Chondrocyte (in vitro differentiated cells): ENCODE measurements at regions not wholly inside any gene's neighbourhood (a gene's known extent, or its start where the extent isn't known, plus 50 kb on each side); places are given as distances from the start of the nearest gene placed in this dataset.

Experiments
- DNase-seq: peaks from one replicate; pipeline ENCODE4 v3.0.0; 2021; ENCODE audit warnings: mixed read lengths, low spot score
- H3K27ac Mint-ChIP-seq: one replicate; pipeline ENCODE4 v1.8.0; 2021; ENCODE audit warnings: mild to moderate bottlenecking, moderate library complexity, mixed read lengths; ENCODE audit not compliant: unreplicated experiment
- H3K27me3 Mint-ChIP-seq: 2 replicates; pipeline ENCODE4 v1.8.0; 2021; ENCODE audit warnings: low read depth, mixed read lengths
- H3K36me3 Mint-ChIP-seq: 2 replicates; pipeline ENCODE4 v1.8.0; 2021; ENCODE audit warnings: low read depth, mixed read lengths
- H3K4me1 Mint-ChIP-seq: 2 replicates; pipeline ENCODE4 v1.8.0; 2021; ENCODE audit warnings: low read depth, mild to moderate bottlenecking, mixed read lengths
- H3K4me3 Mint-ChIP-seq: one replicate; pipeline ENCODE4 v1.8.0; 2021; ENCODE audit warnings: mild to moderate bottlenecking, moderate library complexity, mixed read lengths; ENCODE audit not compliant: unreplicated experiment
- H3K9me3 Mint-ChIP-seq: 2 replicates; pipeline ENCODE4 v1.8.0; 2021; ENCODE audit warnings: low read depth, mixed read lengths
- CTCF ChIP-seq: fragments of 200-600 bp; sonication (generic); IDR thresholded peaks from 2 replicates; pipeline ENCODE4 v1.5.0; 2021; ENCODE audit warnings: antibody characterized with exemption, mild to moderate bottlenecking, moderate library complexity

- no peak for TF ChIP-seq CTCF
Observed at GRCh38 chr4:163762741-163763140, 268.3 kb downstream of the TMA16 start.

GRCh38 chr4:163764569-163764968 lies 270.1 kb downstream of the TMA16 start:
- Mint-ChIP-seq H3K36me3 (no peaks in the 10 kb centered on the region), H3K4me1 (no peaks in the 10 kb centered on the region), H3K27me3 (peaks cover 13% of the 10 kb centered on the region), H3K27ac (no peak overlapping the region), H3K9me3 (no peaks in the 10 kb centered on the region), H3K4me3 (no peak overlapping the region)
- DNase-seq: no peak
- TF ChIP-seq CTCF: no peak

More at GRCh38 chr4:163762741-163763140, 268.3 kb downstream of the TMA16 start:
- DNase-seq: no peak
- Mint-ChIP-seq H3K4me3 (no peak overlapping the region), H3K27ac (no peak overlapping the region), H3K36me3 (no peaks in the 10 kb centered on the region), H3K9me3 (no peaks in the 10 kb centered on the region), H3K4me1 (no peaks in the 10 kb centered on the region), H3K27me3 (peaks cover 13% of the 10 kb centered on the region)

- no peak for TF ChIP-seq CTCF
- Mint-ChIP-seq H3K4me3 (no peak overlapping the region), H3K27ac (no peak overlapping the region), H3K27me3 (peaks cover 10% of the 10 kb centered on the region), H3K4me1 (no peaks in the 10 kb centered on the region), H3K9me3 (no peaks in the 10 kb centered on the region), H3K36me3 (no peaks in the 10 kb centered on the region)
- DNase-seq: no peak
Observed at GRCh38 chr4:163768014-163768413, 273.5 kb downstream of the TMA16 start.

- H3K36me3 Mint-ChIP-seq: no peaks in the 10 kb centered on the region
- H3K27me3 Mint-ChIP-seq: peaks cover 16% of the 10 kb centered on the region
- H3K9me3 Mint-ChIP-seq: no peaks in the 10 kb centered on the region
- H3K27ac Mint-ChIP-seq: no peak overlapping the region
- no peak for DNase-seq
- no peak for TF ChIP-seq CTCF
- H3K4me1 Mint-ChIP-seq: no peaks in the 10 kb centered on the region
- no peak overlapping the region for H3K4me3 Mint-ChIP-seq
Observed at GRCh38 chr4:163772238-163772637, 277.7 kb downstream of the TMA16 start.

GRCh38 chr4:163773940-163774339 lies 279.4 kb downstream of the TMA16 start:
- no peak for DNase-seq
- Mint-ChIP-seq H3K4me3 (no peak overlapping the region), H3K4me1 (no peaks in the 10 kb centered on the region), H3K27ac (no peak overlapping the region), H3K36me3 (no peaks in the 10 kb centered on the region), H3K27me3 (peaks cover 16% of the 10 kb centered on the region), H3K9me3 (no peaks in the 10 kb centered on the region)
- no peak for TF ChIP-seq CTCF
